GM13976 (cell line): ENCODE measurements at regions not wholly inside any gene's neighbourhood (a gene's known extent, or its start where the extent isn't known, plus 50 kb on each side); places are given as distances from the start of the nearest gene placed in this dataset.
"Not testable (repeated sequence)": the region's sequence is repeated elsewhere in the genome, so short reads cannot be mapped to it uniquely, and the experiment has no call there.

Source experiments
- DNase-seq: peaks from one replicate; pipeline ENCODE4 v3.0.0; 2012; ENCODE audit warnings: low spot score
- in situ Hi-C: fragments of 300-500 bp; cut with MboI; formaldehyde crosslinking; loops from one replicate; pipeline ENCODE4 v1.12.0; 2022; ENCODE audit warnings: low sequenced_read_pairs, mixed read lengths, inconsistent platforms; ENCODE audit not compliant: unreplicated experiment
- TF ChIP-seq, protein P1 (sequence below): IDR thresholded peaks from 2 replicates; pipeline ENCODE4 v1.5.1; 2012; ENCODE audit warnings: borderline replicate concordance, mild to moderate bottlenecking; ENCODE audit not compliant: insufficient read depth; ENCODE audit errors: extremely low read depth, missing control alignments, control extremely low read depth

- in situ Hi-C loops: no loop called here
- DNase-seq: no peak
- TF ChIP-seq, protein P1, sequence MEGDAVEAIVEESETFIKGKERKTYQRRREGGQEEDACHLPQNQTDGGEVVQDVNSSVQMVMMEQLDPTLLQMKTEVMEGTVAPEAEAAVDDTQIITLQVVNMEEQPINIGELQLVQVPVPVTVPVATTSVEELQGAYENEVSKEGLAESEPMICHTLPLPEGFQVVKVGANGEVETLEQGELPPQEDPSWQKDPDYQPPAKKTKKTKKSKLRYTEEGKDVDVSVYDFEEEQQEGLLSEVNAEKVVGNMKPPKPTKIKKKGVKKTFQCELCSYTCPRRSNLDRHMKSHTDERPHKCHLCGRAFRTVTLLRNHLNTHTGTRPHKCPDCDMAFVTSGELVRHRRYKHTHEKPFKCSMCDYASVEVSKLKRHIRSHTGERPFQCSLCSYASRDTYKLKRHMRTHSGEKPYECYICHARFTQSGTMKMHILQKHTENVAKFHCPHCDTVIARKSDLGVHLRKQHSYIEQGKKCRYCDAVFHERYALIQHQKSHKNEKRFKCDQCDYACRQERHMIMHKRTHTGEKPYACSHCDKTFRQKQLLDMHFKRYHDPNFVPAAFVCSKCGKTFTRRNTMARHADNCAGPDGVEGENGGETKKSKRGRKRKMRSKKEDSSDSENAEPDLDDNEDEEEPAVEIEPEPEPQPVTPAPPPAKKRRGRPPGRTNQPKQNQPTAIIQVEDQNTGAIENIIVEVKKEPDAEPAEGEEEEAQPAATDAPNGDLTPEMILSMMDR: no peak
These were observed 595.0 kb downstream of the EPHA3 start for GRCh38 chr3:89702404-89702803.

DNA sequence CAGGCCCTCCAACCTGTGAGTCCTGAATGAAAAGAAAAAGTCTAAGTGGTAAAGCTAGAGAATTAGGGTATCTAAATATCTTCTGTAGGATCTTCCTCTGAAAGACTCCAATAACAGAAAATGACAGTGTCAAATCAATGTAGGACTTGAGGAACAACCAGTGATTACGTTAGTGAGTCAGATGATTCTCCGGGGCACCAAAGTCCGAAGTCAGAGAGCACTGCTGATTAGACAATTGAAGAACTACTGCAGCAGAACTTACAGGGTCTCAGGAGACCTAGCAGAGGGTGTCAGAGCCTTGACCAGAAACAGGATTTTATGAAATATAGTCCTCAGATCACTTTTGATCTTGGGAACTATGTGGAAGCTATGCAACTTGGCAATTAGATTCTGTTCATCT lies 605.8 kb downstream of the EPHA3 start:
- TF ChIP-seq, protein P1: no peak
- no peak for DNase-seq
- in situ Hi-C loops: no loop called here

- in situ Hi-C loops: no loop called here
- TF ChIP-seq, protein P1: no peak
- DNase-seq: no peak
These were observed 606.8 kb downstream of the EPHA3 start for GRCh38 chr3:89714237-89714636.

DNA sequence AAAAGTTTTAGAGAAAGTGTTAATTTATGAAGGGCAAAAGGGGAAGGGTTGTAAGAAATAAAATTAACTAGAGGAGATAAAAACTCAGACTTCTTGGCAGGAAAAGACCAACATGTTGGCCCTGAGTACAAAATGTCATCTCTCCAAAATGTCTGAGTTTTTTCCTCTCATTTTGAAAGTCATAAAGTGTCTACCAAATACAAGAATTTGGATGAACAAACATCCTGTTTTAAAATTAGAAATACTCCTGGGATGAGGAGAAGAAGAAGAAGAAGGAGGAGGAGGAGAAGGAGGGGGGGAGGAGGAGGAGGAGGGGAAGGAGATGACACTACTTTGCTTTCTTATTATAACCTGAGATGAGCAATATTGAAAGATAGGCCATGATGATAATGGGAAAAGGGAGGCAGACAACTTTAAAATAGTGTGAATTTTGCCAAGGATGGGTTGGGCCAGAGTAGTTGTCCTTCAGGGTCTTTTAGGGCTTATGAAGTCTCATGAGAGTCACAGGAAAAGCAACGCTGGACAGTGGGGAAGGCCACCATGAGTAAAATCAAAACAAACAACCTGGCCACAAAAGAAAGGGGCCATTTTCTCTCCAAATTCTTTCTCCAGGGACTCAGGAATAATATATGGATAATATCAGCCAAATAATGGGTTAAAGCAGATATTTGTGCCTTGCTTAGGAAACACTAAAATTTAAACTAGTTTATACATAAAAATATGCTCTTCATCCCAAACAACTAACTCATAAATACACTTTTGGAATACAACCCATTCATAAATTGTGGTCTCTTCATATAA lies 632.9 kb downstream of the EPHA3 start:
- in situ Hi-C loops: no loop called here
- DNase-seq: no peak
- TF ChIP-seq, protein P1: no peak

DNA sequence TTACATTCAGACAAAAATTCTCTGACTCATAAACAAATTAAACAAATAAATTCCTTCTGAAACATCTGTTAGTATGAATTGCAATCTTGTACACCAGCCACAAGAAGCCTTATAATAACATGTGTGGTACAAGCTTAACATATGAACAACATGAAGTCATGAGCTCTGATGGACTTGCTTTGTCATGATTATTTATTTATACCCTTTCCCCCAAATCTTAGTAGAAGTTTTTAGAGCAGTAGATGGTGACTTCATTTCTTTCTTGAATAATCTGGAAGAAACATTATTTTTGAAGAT lies 633.4 kb downstream of the EPHA3 start:
- in situ Hi-C loops: no loop called here
- DNase-seq: no peak
- TF ChIP-seq, protein P1: no peak

DNA sequence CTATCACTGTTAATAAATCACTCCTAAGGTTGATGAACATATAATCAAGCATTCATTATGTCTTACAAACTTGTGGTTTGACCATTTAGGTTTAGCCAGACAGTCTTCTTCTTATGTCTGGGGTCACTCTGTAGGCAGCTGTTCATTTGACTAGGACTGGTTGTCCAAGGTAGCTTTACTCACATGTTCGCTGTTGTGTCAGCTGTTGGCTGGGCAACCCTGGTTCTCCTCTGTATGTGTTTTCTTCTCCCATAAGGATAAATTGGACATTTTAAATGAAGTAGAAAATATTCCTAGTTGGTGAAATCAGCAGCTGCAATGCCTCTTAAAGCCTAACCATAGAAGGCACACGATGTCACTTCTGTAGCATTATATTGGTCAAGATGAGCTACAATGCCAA lies 635.1 kb downstream of the EPHA3 start:
- TF ChIP-seq, protein P1: no peak
- in situ Hi-C loops: no loop called here

GRCh38 chr3:89747541-89748278 lies 640.3 kb downstream of the EPHA3 start:
- DNase-seq, in situ Hi-C loops: not testable (repeated sequence)

More for the DNA sequence above, 635.1 kb downstream of the EPHA3 start:
- DNase-seq: no peak
